AG09319 (cell line): ENCODE measurements at regions not wholly inside any gene's neighbourhood (a gene's known extent, or its start where the extent isn't known, plus 50 kb on each side); places are given as distances from the start of the nearest gene placed in this dataset.

Experiments
- DNase-seq: peaks from one replicate; pipeline ENCODE4 v3.0.0-alpha.2; 2010; ENCODE audit warnings: low read depth; ENCODE audit errors: extremely low read depth
- CTCF ChIP-seq: IDR thresholded peaks from 2 replicates; pipeline ENCODE4 v1.5.1; 2011; ENCODE audit warnings: low read depth, mild to moderate bottlenecking, inconsistent platforms, low read length, moderate library complexity

DNA sequence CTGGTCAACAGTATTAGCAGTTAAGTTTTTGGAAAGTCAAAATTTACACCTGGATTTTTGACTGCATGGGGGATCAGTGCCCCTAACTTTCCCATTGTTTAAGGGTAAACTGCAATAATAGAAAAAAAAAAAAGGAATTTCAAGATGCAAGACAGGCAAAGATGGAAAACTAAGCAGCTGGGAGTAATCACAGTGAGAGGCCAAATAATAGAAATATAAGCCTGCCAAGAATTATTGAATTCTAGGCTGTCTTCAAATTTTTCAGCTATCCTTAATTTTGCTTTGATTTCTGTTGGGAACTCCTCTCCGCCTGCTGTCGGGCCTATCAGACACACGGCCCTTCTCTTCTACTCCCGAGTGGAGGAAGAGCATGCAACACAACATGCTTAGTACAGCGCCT, 215.5 kb upstream of the LMCD1 start:
- DNase-seq: no peak
- no peak for TF ChIP-seq CTCF

DNA sequence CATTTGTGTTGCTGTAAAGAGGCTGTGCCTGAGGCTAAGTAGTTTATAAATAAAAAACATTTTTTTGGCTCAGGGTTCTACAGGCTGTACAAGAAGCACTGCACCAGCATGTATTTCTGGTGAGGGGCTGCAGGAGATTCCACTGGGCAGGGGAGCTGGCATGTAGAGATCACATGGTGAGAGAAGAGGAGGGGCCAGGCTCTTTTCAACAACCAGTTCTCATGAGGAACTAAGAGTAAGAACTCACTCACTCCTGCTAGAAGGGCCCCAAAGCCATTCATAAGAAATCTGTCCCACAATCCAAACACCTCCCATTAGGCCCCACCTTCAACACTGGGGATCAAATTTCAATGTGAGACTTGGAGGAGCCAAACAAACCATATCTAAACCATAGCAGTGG, 214.9 kb upstream of the LMCD1 start:
- no peak for DNase-seq
- TF ChIP-seq CTCF: no peak

DNA sequence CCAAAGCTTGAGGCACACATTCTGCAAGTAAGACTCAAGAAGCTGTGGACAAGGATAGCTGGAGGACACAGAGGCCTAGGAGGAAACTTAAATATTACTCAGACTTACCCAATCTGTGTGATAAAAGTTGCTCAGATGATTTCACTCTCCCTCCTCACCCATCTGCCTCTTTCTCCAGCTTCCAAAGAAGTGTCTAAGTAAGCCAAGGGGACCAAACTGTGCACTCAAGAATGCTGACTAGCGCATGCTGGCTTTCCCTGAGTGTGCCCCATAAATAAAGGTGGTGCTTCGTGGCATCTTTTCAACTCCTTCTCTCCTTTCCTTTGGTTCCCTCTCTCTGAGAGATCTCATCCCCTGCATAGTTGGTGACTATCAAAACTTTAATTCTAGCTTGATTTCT, 211.0 kb upstream of the LMCD1 start:
- TF ChIP-seq CTCF: no peak
- no peak for DNase-seq

- DNase-seq: no peak
- TF ChIP-seq CTCF: no peak
These were observed 205.2 kb upstream of the LMCD1 start for GRCh38 chr3:8296461-8296860.

- no peak for DNase-seq
- no peak for TF ChIP-seq CTCF
These were observed 203.3 kb upstream of the LMCD1 start for GRCh38 chr3:8298021-8298954.

DNA sequence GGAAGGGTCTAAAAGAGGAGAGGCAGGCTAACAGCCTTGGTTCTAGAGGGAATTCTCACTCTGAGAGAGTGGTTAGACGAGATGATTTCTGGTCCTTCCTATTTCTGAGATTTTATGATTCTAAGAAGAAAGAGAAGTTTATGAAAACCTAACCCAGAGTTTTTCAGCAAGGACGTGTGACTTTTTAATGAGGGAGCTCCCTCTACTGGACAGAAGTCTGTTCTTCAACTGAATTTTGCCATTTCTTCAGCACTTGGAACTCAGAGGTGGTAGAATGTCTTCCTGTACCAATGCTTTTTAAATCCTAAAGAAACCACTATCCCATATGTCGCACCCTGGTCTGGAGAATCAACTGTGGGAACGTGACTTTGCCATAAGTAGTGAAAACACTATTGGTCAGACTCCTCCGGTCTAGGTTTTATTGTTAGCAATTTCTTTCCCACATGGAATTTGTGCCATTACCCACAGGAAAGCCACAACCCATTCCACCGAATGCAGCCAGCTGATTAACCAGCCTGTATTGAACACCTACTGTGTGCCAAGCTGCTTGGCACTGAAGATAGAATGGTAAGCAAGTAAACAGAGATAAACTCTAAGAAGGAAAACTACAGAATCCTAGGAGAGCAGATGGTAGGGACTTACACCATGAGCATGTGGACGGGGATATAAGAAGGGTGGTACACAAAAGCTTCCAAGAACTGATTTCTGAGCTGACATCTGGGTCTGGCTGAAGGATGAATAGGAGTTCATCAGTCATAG, 199.5 kb upstream of the LMCD1 start:
- DNase-seq: no peak
- peak; percentile 80 for TF ChIP-seq CTCF

DNA sequence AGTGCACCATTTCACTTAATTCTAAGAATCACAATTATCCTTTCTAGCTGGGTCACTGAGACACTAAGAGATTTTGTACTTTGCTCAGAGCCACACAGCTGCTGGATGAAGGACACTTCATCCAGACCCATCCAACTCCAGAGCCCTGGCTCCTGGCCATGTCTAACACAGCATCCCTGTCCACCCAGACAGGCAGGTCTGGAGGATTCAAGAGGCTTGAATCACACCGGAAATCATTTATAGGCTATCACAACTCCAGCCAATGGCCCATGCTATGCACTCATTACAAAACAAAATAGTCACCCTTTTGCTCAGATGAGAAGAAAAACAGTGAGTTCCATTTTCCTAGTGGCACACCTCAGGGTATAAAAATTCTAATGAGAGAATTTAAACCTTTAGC, 198.2 kb upstream of the LMCD1 start:
- TF ChIP-seq CTCF: no peak
- no peak for DNase-seq
